ENCODE measurements at regions not wholly inside any gene's neighbourhood (a gene's known extent, or its start where the extent isn't known, plus 50 kb on each side); places are given as distances from the start of the nearest gene placed in this dataset.

DNA sequence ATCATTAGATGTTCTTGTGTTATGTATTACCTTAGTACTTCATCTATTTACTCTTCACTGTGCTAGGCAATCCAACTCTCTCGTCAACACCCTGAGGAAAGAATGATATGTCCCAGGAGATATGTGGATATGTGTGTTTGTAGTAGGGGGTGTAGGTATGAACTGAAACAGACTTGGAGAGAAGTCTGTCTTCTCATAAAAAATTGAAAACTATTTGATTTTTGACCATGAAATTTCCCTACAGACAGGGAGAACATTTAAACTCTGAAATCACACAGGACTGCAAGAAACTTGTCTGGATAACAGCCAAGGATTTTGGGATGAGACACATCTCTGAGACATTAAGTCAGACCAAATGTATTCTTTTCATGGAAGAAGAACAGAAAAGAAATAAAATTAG, 967.0 kb upstream of the FAT3 start:
- no peak for DNase-seq (ENCODE audit: low spot score)
- no peak overlapping the region for H3K4me3 Mint-ChIP-seq (ENCODE audit: unreplicated experiment)
- TF ChIP-seq, protein P1, sequence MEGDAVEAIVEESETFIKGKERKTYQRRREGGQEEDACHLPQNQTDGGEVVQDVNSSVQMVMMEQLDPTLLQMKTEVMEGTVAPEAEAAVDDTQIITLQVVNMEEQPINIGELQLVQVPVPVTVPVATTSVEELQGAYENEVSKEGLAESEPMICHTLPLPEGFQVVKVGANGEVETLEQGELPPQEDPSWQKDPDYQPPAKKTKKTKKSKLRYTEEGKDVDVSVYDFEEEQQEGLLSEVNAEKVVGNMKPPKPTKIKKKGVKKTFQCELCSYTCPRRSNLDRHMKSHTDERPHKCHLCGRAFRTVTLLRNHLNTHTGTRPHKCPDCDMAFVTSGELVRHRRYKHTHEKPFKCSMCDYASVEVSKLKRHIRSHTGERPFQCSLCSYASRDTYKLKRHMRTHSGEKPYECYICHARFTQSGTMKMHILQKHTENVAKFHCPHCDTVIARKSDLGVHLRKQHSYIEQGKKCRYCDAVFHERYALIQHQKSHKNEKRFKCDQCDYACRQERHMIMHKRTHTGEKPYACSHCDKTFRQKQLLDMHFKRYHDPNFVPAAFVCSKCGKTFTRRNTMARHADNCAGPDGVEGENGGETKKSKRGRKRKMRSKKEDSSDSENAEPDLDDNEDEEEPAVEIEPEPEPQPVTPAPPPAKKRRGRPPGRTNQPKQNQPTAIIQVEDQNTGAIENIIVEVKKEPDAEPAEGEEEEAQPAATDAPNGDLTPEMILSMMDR (IDR thresholded peaks at IDR 0.05; ENCODE audit: unreplicated experiment), result no peak
- no peaks in the 10 kb centered on the region for H3K4me1 Mint-ChIP-seq (ENCODE audit: unreplicated experiment)
- H3K27ac Mint-ChIP-seq (ENCODE audit: unreplicated experiment), result no peak overlapping the region
- H3K9me3 Mint-ChIP-seq (ENCODE audit: unreplicated experiment), result no peaks in the 10 kb centered on the region
- no peaks in the 10 kb centered on the region for H3K36me3 Mint-ChIP-seq (ENCODE audit: low read depth, unreplicated experiment)
- no peaks in the 10 kb centered on the region for H3K27me3 Mint-ChIP-seq (ENCODE audit: unreplicated experiment)

DNA sequence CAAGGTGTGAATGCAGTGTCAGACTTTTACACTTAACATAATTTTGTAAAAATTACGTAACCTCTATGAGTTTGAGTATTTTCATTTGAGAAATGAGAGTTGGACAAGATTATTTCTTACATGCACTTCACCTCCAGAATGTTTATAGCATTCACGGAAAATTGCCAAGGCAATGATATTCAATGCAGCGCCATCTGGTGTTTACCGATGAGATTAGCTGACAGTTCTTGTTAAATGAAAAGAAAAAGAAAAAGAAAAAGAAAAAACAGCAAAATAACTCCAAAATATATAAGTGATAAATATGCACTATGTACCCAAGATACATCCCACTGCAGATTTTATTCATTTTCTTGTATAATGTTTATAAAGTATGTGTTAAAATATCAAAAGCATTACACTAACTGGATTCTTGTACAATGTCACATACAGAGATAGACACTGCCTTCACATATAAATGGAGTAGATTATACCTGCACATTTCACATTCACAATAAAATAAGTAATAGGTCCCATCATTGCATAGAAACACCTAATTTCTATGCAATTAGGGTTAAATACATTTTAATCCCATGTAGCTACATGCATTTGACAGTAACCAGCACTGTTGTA, 976.3 kb upstream of the FAT3 start:
- no peaks in the 10 kb centered on the region for H3K9me3 Mint-ChIP-seq (ENCODE audit: unreplicated experiment)
- H3K4me3 Mint-ChIP-seq (ENCODE audit: unreplicated experiment), result no peak overlapping the region
- TF ChIP-seq, protein P1 (IDR thresholded peaks at IDR 0.05; ENCODE audit: unreplicated experiment), result peak; percentile 78
- H3K27ac Mint-ChIP-seq (ENCODE audit: unreplicated experiment), result no peak overlapping the region
- H3K27me3 Mint-ChIP-seq (ENCODE audit: unreplicated experiment), result no peaks in the 10 kb centered on the region
- H3K36me3 Mint-ChIP-seq (ENCODE audit: low read depth, unreplicated experiment), result no peaks in the 10 kb centered on the region
- H3K4me1 Mint-ChIP-seq (ENCODE audit: unreplicated experiment), result no peaks in the 10 kb centered on the region
- peak; percentile 35 for DNase-seq (ENCODE audit: low spot score)

DNA sequence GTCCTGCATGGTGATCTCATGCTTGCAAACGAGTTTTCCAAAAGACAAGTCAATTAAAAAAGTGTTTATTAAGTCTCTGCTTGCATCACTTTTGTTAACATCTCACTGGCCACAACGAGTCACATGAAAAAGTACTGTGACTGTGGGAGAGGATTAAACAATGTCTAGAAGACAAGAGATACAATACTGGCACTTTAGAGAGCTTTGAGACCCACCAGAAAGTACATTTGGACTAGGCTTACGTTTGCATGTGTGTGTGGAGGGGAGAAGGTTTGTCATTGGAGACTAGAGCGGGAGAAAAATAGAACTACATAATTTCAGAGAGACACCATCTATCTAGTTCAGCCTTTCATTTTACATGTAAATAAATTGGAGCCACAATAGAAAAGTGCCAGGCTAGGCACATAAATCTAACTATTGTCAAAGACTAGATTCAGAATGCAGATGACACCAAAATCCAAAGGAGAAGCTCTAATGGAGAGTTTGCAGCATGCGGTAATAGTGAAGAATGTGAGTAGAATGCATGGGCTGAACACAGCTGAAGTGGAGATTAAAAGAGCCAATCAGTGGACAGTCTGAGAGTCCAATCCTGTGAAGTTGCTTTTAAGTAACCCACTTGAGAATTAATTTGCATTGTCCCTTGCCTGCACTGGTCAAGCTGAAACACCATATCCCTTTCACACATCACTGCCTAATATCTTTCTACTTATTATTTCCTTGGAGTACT, 977.4 kb upstream of the FAT3 start:
- Mint-ChIP-seq H3K27ac (ENCODE audit: unreplicated experiment) (no peak overlapping the region), H3K36me3 (ENCODE audit: low read depth, unreplicated experiment) (no peaks in the 10 kb centered on the region), H3K27me3 (ENCODE audit: unreplicated experiment) (no peaks in the 10 kb centered on the region), H3K9me3 (ENCODE audit: unreplicated experiment) (no peaks in the 10 kb centered on the region), H3K4me1 (ENCODE audit: unreplicated experiment) (no peaks in the 10 kb centered on the region), H3K4me3 (ENCODE audit: unreplicated experiment) (no peak overlapping the region)
- DNase-seq (ENCODE audit: low spot score), result no peak
- TF ChIP-seq, protein P1 (IDR thresholded peaks at IDR 0.05; ENCODE audit: unreplicated experiment), result no peak

DNA sequence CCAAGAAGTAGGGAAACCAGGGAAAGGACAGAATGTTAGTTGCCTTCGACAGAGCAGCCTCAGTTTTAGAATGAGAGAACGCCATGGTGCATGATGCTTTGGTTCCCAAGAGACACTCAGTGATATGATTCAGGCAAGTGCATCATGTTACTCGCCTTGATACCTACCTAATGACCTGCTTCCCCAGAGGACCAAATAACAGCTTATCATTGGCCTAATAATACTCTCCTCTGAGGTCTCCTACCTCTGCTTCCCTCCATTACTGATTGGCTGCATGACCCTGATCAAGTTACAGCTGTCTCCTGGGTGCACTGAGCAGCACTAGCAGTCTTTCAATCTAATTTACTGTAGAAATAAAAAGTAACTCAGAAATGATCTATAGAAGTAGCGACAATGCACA, 979.7 kb upstream of the FAT3 start:
- TF ChIP-seq, protein P1 (IDR thresholded peaks at IDR 0.05; ENCODE audit: unreplicated experiment), result no peak
- H3K4me3 Mint-ChIP-seq (ENCODE audit: unreplicated experiment), result no peak overlapping the region
- DNase-seq (ENCODE audit: low spot score), result no peak
- no peaks in the 10 kb centered on the region for H3K4me1 Mint-ChIP-seq (ENCODE audit: unreplicated experiment)
- H3K9me3 Mint-ChIP-seq (ENCODE audit: unreplicated experiment), result no peaks in the 10 kb centered on the region
- H3K36me3 Mint-ChIP-seq (ENCODE audit: low read depth, unreplicated experiment), result no peaks in the 10 kb centered on the region
- no peak overlapping the region for H3K27ac Mint-ChIP-seq (ENCODE audit: unreplicated experiment)
- no peaks in the 10 kb centered on the region for H3K27me3 Mint-ChIP-seq (ENCODE audit: unreplicated experiment)

DNA sequence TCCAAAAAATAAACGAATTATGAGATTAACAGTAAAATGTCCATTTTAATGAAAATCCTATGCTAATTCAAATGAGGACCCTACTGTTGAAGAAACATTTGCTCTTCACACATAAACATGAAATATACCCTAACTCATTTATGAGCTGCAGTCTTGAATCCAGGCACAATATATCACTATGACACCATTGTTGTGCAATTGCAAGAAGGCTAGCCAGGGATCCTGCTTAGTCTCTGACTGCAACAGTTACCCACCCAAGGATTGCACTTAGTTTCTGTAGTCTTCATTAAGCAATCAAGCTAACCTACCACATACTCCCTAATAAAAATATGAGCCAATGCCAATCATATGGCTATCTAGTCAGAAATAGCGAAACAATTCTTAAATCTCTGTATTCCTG, 981.0 kb upstream of the FAT3 start:
- TF ChIP-seq, protein P1 (IDR thresholded peaks at IDR 0.05; ENCODE audit: unreplicated experiment), result no peak
- Mint-ChIP-seq H3K27ac (ENCODE audit: unreplicated experiment) (no peak overlapping the region), H3K27me3 (ENCODE audit: unreplicated experiment) (no peaks in the 10 kb centered on the region), H3K9me3 (ENCODE audit: unreplicated experiment) (no peaks in the 10 kb centered on the region), H3K4me1 (ENCODE audit: unreplicated experiment) (peaks cover 2% of the 10 kb centered on the region), H3K36me3 (ENCODE audit: low read depth, unreplicated experiment) (no peaks in the 10 kb centered on the region), H3K4me3 (ENCODE audit: unreplicated experiment) (no peak overlapping the region)
- DNase-seq (ENCODE audit: low spot score), result no peak
